ENCODE measurements at regions not wholly inside any gene's neighbourhood (a gene's known extent, or its start where the extent isn't known, plus 50 kb on each side); places are given as distances from the start of the nearest gene placed in this dataset.

DNA sequence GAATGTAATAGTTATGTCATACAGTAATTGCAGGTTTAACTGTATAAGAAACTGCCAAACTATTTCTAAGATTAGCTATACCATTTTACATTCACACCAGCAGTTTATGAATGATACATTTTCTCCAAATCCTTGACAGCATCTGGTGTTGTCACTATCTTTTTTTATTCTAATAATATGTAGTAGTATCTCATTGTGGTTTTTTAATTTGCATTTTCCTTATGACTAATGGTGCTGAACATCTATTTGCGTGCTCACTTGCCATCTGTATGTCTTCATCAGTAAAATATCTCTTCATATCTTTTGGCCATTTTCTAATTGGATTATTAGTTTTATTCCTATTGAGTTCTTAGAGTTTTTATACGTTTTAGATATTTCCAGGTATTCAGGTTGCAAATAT lies 994.0 kb upstream of the SEMA6D start:
- Mint-ChIP-seq H3K36me3 (peaks cover 0 to 2% (median 0%) of the 10 kb centered on the region in 5 donors), H3K9me3 (peaks cover under 1 to 50% (median 17%) of the 10 kb centered on the region in 11 donors), H3K27me3 (no peaks in the 10 kb centered on the region), H3K4me1 (no peaks in the 10 kb centered on the region), H3K27ac (no peak overlapping the region), H3K4me3 (no peak overlapping the region)
- Histone ChIP-seq H3K4me1 (ENCODE audit: control insufficient read depth in 2 of 2, insufficient read depth in 2 of 2, low read length in 2 of 2) (no peaks in the 10 kb centered on the region), H3K27ac (ENCODE audit: low read depth, low read length) (no peak overlapping the region), H3K9me3 (ENCODE audit: control insufficient read depth in 2 of 3, low read length in 3 of 3) (peaks cover 0 to 5% (median 0%) of the 10 kb centered on the region in 3 experiments), H3K27me3 (ENCODE audit: control insufficient read depth in 2 of 2, insufficient read depth in 2 of 2, low read length in 2 of 2) (no peaks in the 10 kb centered on the region), H3K4me3 (ENCODE audit: low read length) (no peak overlapping the region), H3K36me3 (ENCODE audit: control insufficient read depth in 2 of 3, insufficient read depth in 3 of 3, low read length in 3 of 3) (no peaks in the 10 kb centered on the region)
- no peak for ATAC-seq
- intact Hi-C loops (cut with micrococcal nuclease), result no loop called here
- CTCF ChIA-PET, result no interaction called here
- DNase-seq, result no peak
- POLR2A ChIA-PET, result interaction anchor here (0.6 kb wide), 1 partner anchor 21 kb away, joined by 4 read pairs; no protein-coding TSS in a partner anchor

DNA sequence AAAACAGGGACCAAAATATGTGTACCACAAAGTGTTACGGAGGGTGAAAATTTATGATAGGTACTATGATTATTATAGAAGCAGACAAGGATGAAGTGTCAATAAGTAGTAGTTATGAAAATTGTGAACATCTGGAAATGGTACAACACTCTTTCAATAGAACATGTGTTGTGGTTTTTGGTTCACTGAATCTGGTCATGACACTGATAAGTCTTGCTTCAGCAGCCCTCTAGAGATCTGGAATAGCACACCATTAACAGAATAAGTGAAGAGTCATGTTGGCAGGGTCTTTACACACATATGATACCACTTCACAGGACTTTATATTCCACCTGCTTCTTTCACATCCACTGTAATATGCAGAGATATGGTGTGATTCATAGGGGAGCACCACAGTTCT lies 985.2 kb upstream of the SEMA6D start:
- H3K4me3 Mint-ChIP-seq, result no peak overlapping the region
- CTCF ChIA-PET, result no interaction called here
- no peak for DNase-seq
- no peak overlapping the region for H3K27ac ChIP-seq (ENCODE audit: low read depth, low read length)
- no peaks in the 10 kb centered on the region for H3K4me1 Mint-ChIP-seq
- no peaks in the 10 kb centered on the region for H3K27me3 Mint-ChIP-seq
- H3K36me3 ChIP-seq (ENCODE audit: control insufficient read depth in 2 of 3, insufficient read depth in 3 of 3, low read length in 3 of 3), result no peaks in the 10 kb centered on the region
- no peak for ATAC-seq
- peaks cover 5 to 27% (median 14%) of the 10 kb centered on the region in 11 donors for H3K9me3 Mint-ChIP-seq
- peaks cover 0 to 15% (median 0%) of the 10 kb centered on the region in 3 experiments for H3K9me3 ChIP-seq (ENCODE audit: control insufficient read depth in 2 of 3, low read length in 3 of 3)
- peaks cover 0 to 5% (median 0%) of the 10 kb centered on the region in 5 donors for H3K36me3 Mint-ChIP-seq
- H3K4me3 ChIP-seq (ENCODE audit: low read length), result no peak overlapping the region
- no peaks in the 10 kb centered on the region for H3K27me3 ChIP-seq (ENCODE audit: control insufficient read depth in 2 of 2, insufficient read depth in 2 of 2, low read length in 2 of 2)
- POLR2A ChIA-PET, result no interaction called here
- intact Hi-C loops (cut with micrococcal nuclease), result no loop called here
- no peak overlapping the region for H3K27ac Mint-ChIP-seq
- H3K4me1 ChIP-seq (ENCODE audit: control insufficient read depth in 2 of 2, insufficient read depth in 2 of 2, low read length in 2 of 2), result no peaks in the 10 kb centered on the region

DNA sequence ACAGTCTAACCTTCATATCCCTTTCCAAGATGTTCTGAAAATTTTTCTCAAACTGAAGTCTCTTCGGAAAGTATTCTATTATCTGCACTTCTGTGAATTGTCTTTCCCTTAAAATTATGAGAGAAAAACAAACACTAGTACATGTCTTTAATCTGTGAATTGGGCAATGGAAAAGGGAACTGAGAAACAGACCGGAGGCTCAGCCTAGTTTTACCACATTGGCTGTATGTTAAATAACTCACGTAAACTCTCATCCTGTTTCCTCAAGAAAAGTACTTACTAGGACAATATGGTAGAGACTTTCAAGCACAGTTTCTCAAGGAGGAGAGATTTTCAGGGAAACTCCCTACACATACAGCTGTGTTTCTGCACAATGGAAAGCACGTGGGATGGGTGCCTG lies 982.2 kb upstream of the SEMA6D start:
- intact Hi-C loops (cut with micrococcal nuclease), result no loop called here
- ChIA-PET POLR2A (no interaction called here), CTCF (no interaction called here)
- Histone ChIP-seq H3K4me3 (ENCODE audit: low read length) (no peak overlapping the region), H3K36me3 (ENCODE audit: control insufficient read depth in 2 of 3, insufficient read depth in 3 of 3, low read length in 3 of 3) (no peaks in the 10 kb centered on the region), H3K9me3 (ENCODE audit: control insufficient read depth in 2 of 3, low read length in 3 of 3) (no peaks in the 10 kb centered on the region), H3K4me1 (ENCODE audit: control insufficient read depth in 2 of 2, insufficient read depth in 2 of 2, low read length in 2 of 2) (no peaks in the 10 kb centered on the region), H3K27me3 (ENCODE audit: control insufficient read depth in 2 of 2, insufficient read depth in 2 of 2, low read length in 2 of 2) (no peaks in the 10 kb centered on the region), H3K27ac (ENCODE audit: low read depth, low read length) (no peak overlapping the region)
- ATAC-seq (no peak), DNase-seq (no peak)
- H3K36me3 Mint-ChIP-seq, result no peaks in the 10 kb centered on the region
- peaks cover 0 to 7% (median under 1%) of the 10 kb centered on the region in 11 donors for H3K9me3 Mint-ChIP-seq
- no peaks in the 10 kb centered on the region for H3K27me3 Mint-ChIP-seq
- no peak overlapping the region for H3K27ac Mint-ChIP-seq
- H3K4me3 Mint-ChIP-seq, result no peak overlapping the region
- H3K4me1 Mint-ChIP-seq, result no peaks in the 10 kb centered on the region

DNA sequence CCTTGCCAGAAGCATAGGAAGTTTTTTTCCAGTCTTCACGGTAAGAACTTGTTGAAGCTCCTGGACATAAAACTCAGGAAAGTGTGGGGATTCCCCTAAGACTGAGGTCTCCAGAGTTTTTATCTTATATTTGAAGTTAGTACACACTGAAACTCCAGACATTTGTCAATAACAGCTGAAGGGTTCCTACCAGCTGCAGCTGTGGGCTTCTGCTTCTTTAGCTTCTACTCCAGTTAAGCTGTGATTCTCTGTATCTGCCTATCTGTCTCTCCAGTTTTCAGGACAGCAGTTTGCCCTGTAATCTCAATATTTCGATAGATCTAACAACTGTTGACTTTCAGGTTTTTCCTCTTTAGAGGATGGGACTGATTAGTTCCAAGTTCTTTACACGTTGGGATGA lies 966.0 kb upstream of the SEMA6D start:
- Histone ChIP-seq H3K4me3 (ENCODE audit: low read length) (no peak overlapping the region), H3K9me3 (ENCODE audit: control insufficient read depth in 2 of 3, low read length in 3 of 3) (no peaks in the 10 kb centered on the region), H3K36me3 (ENCODE audit: control insufficient read depth in 2 of 3, insufficient read depth in 3 of 3, low read length in 3 of 3) (no peaks in the 10 kb centered on the region), H3K27me3 (ENCODE audit: control insufficient read depth in 2 of 2, insufficient read depth in 2 of 2, low read length in 2 of 2) (no peaks in the 10 kb centered on the region), H3K4me1 (ENCODE audit: control insufficient read depth in 2 of 2, insufficient read depth in 2 of 2, low read length in 2 of 2) (no peaks in the 10 kb centered on the region), H3K27ac (ENCODE audit: low read depth, low read length) (no peak overlapping the region)
- H3K4me1 Mint-ChIP-seq, result no peaks in the 10 kb centered on the region
- no peak for ATAC-seq
- H3K4me3 Mint-ChIP-seq, result no peak overlapping the region
- H3K36me3 Mint-ChIP-seq, result no peaks in the 10 kb centered on the region
- ChIA-PET CTCF (no interaction called here), POLR2A (no interaction called here)
- no peak for DNase-seq
- intact Hi-C loops (cut with micrococcal nuclease), result no loop called here
- peaks cover 0 to 24% (median 6%) of the 10 kb centered on the region in 11 donors for H3K9me3 Mint-ChIP-seq
- H3K27ac Mint-ChIP-seq, result no peak overlapping the region
- no peaks in the 10 kb centered on the region for H3K27me3 Mint-ChIP-seq

DNA sequence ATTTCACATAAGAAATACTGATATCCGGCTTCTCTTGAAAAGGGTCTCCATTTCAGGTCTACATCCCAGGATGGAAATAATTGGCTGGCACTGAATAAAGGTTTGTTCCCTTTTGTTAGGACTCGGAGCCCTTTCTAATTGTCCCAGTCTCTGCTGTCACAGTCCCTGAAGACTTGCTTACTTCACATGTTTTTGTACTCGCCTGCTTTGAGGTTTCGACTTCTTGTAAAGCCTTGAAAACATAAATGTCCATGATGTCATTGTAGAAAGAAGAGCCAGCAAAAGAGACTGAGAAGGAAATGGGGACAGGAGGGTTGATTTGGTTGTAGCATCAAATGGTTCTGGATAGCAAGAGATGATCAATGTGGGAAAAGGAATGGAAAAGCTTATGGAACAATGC lies 963.4 kb upstream of the SEMA6D start:
- POLR2A ChIA-PET, result no interaction called here
- Histone ChIP-seq H3K9me3 (ENCODE audit: control insufficient read depth in 2 of 3, low read length in 3 of 3) (no peaks in the 10 kb centered on the region), H3K4me1 (ENCODE audit: control insufficient read depth in 2 of 2, insufficient read depth in 2 of 2, low read length in 2 of 2) (no peaks in the 10 kb centered on the region), H3K4me3 (ENCODE audit: low read length) (no peak overlapping the region), H3K27me3 (ENCODE audit: control insufficient read depth in 2 of 2, insufficient read depth in 2 of 2, low read length in 2 of 2) (no peaks in the 10 kb centered on the region), H3K36me3 (ENCODE audit: control insufficient read depth in 2 of 3, insufficient read depth in 3 of 3, low read length in 3 of 3) (no peaks in the 10 kb centered on the region), H3K27ac (ENCODE audit: low read depth, low read length) (no peak overlapping the region)
- no peaks in the 10 kb centered on the region for H3K4me1 Mint-ChIP-seq
- no peak overlapping the region for H3K27ac Mint-ChIP-seq
- CTCF ChIA-PET, result no interaction called here
- intact Hi-C loops (cut with micrococcal nuclease), result no loop called here
- H3K9me3 Mint-ChIP-seq, result peaks cover 0 to 28% (median 9%) of the 10 kb centered on the region in 11 donors
- no peak for ATAC-seq
- no peak for DNase-seq
- H3K4me3 Mint-ChIP-seq, result no peak overlapping the region
- no peaks in the 10 kb centered on the region for H3K36me3 Mint-ChIP-seq
- H3K27me3 Mint-ChIP-seq, result no peaks in the 10 kb centered on the region

GRCh38 chr15:46763091-46763490 lies 954.2 kb upstream of the SEMA6D start:
- no peaks in the 10 kb centered on the region for H3K9me3 ChIP-seq (ENCODE audit: control insufficient read depth in 2 of 3, low read length in 3 of 3)
- H3K36me3 ChIP-seq (ENCODE audit: control insufficient read depth in 2 of 3, insufficient read depth in 3 of 3, low read length in 3 of 3), result no peaks in the 10 kb centered on the region
- ChIA-PET POLR2A (no interaction called here), CTCF (interaction anchor here (0.5 kb wide), 1 partner anchor 751 kb away, joined by 3 read pairs; no protein-coding TSS in a partner anchor)
- H3K27me3 ChIP-seq (ENCODE audit: control insufficient read depth in 2 of 2, insufficient read depth in 2 of 2, low read length in 2 of 2), result no peaks in the 10 kb centered on the region
- DNase-seq, result no peak
- H3K9me3 Mint-ChIP-seq, result peaks cover 3 to 34% (median 14%) of the 10 kb centered on the region in 11 donors
- H3K4me3 Mint-ChIP-seq, result no peak overlapping the region
- H3K27me3 Mint-ChIP-seq, result peaks cover 0 to 5% (median 0%) of the 10 kb centered on the region in 5 donors
- intact Hi-C loops (cut with micrococcal nuclease), result no loop called here
- H3K27ac ChIP-seq (ENCODE audit: low read depth, low read length), result no peak overlapping the region
- H3K4me1 ChIP-seq (ENCODE audit: control insufficient read depth in 2 of 2, insufficient read depth in 2 of 2, low read length in 2 of 2), result no peaks in the 10 kb centered on the region
- no peak overlapping the region for H3K4me3 ChIP-seq (ENCODE audit: low read length)
- no peaks in the 10 kb centered on the region for H3K4me1 Mint-ChIP-seq
- no peak overlapping the region for H3K27ac Mint-ChIP-seq
- ATAC-seq, result no peak
- peaks cover 0 to 3% (median 0%) of the 10 kb centered on the region in 5 donors for H3K36me3 Mint-ChIP-seq

DNA sequence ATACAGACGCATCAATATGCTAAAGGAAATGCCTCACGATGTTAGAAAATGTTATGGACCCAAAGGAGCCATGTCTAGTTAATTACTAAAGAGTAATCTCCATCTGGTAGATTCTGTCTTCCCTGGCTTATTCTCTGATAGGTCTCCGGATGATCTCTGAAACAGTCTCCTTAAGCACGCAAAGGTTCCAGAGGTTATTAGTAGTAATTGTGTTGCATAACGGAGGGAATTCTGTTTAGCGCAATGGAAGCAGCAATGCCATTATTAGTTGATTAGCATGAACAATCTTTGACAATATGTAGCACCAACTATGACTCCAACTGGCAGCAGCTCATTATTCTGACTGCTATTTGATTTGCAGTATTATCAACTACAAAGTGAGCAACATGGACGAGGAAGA lies 952.5 kb upstream of the SEMA6D start:
- POLR2A ChIA-PET, result no interaction called here
- no peak overlapping the region for H3K4me3 ChIP-seq (ENCODE audit: low read length)

More for the DNA sequence above, 952.5 kb upstream of the SEMA6D start:
- Mint-ChIP-seq H3K27ac (no peak overlapping the region), H3K9me3 (peaks cover 8 to 39% (median 20%) of the 10 kb centered on the region in 11 donors), H3K36me3 (peaks cover 0 to 9% (median 0%) of the 10 kb centered on the region in 5 donors), H3K4me1 (no peaks in the 10 kb centered on the region), H3K4me3 (no peak overlapping the region), H3K27me3 (peaks cover 0 to 5% (median 0%) of the 10 kb centered on the region in 5 donors)
- Histone ChIP-seq H3K4me1 (ENCODE audit: control insufficient read depth in 2 of 2, insufficient read depth in 2 of 2, low read length in 2 of 2) (no peaks in the 10 kb centered on the region), H3K9me3 (ENCODE audit: control insufficient read depth in 2 of 3, low read length in 3 of 3) (peaks cover 0 to 9% (median 0%) of the 10 kb centered on the region in 3 experiments), H3K36me3 (ENCODE audit: control insufficient read depth in 2 of 3, insufficient read depth in 3 of 3, low read length in 3 of 3) (no peaks in the 10 kb centered on the region), H3K27me3 (ENCODE audit: control insufficient read depth in 2 of 2, insufficient read depth in 2 of 2, low read length in 2 of 2) (no peaks in the 10 kb centered on the region), H3K27ac (ENCODE audit: low read depth, low read length) (no peak overlapping the region)
- CTCF ChIA-PET, result no interaction called here
- ATAC-seq, result no peak
- no peak for DNase-seq
- intact Hi-C loops (cut with micrococcal nuclease), result no loop called here

Data from naive thymus-derived CD4-positive, alpha-beta T cell (primary cell).